ENCODE measurements at regions not wholly inside any gene's neighbourhood (a gene's known extent, or its start where the extent isn't known, plus 50 kb on each side); places are given as distances from the start of the nearest gene placed in this dataset.

DNA sequence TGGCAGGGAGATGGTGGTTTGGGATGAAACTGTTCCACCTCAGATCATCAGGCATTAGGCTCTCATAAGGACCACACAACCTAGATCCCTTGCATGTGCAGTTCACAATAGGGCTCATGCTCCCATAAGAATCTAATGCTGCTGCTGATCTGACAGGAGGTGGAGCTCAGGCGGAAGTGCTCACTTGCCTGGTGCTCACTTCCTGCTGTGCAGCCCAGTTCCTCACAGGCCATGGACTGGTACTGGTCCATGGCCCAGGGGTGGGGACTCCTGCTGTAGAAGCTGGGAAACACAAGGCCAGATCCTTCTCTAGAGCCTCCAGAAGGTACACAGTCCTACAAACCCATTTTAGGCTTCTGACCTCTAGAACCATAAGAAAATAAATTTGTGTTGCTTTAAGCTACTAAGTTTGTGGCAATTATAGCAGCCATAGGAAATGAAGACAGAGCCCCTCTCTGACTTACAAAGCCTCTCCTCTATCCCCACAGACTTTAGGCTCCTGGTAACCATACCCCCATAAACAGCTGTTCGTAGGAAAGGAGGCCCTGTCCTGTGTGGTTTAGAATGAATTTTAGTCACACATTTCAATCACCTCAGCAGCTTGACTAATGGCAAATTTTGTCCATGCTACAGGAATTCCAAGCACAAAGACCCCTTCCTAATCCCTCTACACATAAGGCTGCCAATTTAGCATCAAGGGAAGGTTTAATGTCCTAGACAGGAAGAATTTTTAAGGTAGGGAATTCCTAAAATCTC, 206.1 kb upstream of the PHYHIPL start:
- Histone ChIP-seq H3K4me3 (no peak overlapping the region), H3K36me3 (ENCODE audit: control insufficient read depth in 4 of 4, insufficient read depth in 4 of 4, low read length in 4 of 4) (no peaks in the 10 kb centered on the region), H3K9ac (ENCODE audit: insufficient read depth in 1 of 2, low read length in 2 of 2) (no peak overlapping the region), H3K4me1 (ENCODE audit: control insufficient read depth in 5 of 5, insufficient read depth in 5 of 5, low read length in 5 of 5) (no peaks in the 10 kb centered on the region), H3K27me3 (ENCODE audit: control insufficient read depth in 3 of 3, insufficient read depth in 3 of 3, low read length in 2 of 3) (no peaks in the 10 kb centered on the region), H3K27ac (ENCODE audit: low read depth in 1 of 2, low read length in 1 of 2) (no peak overlapping the region), H3K9me3 (ENCODE audit: control insufficient read depth in 4 of 4, insufficient read depth in 3 of 4, low read length in 3 of 4) (peaks cover 0 to 3% (median 0%) of the 10 kb centered on the region in 4 donors)
- no peak for ATAC-seq (ENCODE audit: insufficient read depth, low FRiP score)
- WGBS, 2 donors = 86 to 87% methylated on average over 2 of the region's 2 CpGs
- no peak for DNase-seq
- TF ChIP-seq, protein P1, sequence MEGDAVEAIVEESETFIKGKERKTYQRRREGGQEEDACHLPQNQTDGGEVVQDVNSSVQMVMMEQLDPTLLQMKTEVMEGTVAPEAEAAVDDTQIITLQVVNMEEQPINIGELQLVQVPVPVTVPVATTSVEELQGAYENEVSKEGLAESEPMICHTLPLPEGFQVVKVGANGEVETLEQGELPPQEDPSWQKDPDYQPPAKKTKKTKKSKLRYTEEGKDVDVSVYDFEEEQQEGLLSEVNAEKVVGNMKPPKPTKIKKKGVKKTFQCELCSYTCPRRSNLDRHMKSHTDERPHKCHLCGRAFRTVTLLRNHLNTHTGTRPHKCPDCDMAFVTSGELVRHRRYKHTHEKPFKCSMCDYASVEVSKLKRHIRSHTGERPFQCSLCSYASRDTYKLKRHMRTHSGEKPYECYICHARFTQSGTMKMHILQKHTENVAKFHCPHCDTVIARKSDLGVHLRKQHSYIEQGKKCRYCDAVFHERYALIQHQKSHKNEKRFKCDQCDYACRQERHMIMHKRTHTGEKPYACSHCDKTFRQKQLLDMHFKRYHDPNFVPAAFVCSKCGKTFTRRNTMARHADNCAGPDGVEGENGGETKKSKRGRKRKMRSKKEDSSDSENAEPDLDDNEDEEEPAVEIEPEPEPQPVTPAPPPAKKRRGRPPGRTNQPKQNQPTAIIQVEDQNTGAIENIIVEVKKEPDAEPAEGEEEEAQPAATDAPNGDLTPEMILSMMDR (IDR thresholded peaks at IDR 0.05; ENCODE audit: control extremely low read depth, extremely low read depth) = no peak

DNA sequence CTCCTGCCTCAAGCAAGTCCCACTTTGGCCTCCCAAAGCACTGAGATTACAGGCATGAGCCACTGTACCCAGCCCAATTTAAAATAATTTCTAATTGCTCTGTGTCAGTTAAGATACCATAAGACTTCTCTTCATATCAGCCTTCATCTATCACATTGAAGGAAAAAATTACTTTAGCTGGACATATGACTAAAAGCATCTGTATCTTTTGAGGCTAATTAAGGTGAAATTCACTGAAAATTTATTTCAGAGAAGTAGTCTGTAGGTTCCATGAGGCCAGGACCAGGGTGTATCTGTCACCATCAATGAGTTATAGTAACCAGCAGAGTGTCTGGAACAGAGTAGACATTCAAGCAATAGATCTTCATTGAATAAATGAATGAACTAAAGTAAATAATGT, 205.2 kb upstream of the PHYHIPL start:
- ATAC-seq (ENCODE audit: insufficient read depth, low FRiP score) (no peak), DNase-seq (no peak)
- Histone ChIP-seq H3K9ac (ENCODE audit: insufficient read depth in 1 of 2, low read length in 2 of 2) (no peak overlapping the region), H3K27me3 (ENCODE audit: control insufficient read depth in 3 of 3, insufficient read depth in 3 of 3, low read length in 2 of 3) (no peaks in the 10 kb centered on the region), H3K27ac (ENCODE audit: low read depth in 1 of 2, low read length in 1 of 2) (no peak overlapping the region), H3K4me3 (no peak overlapping the region), H3K4me1 (ENCODE audit: control insufficient read depth in 5 of 5, insufficient read depth in 5 of 5, low read length in 5 of 5) (no peaks in the 10 kb centered on the region), H3K36me3 (ENCODE audit: control insufficient read depth in 4 of 4, insufficient read depth in 4 of 4, low read length in 4 of 4) (no peaks in the 10 kb centered on the region), H3K9me3 (ENCODE audit: control insufficient read depth in 4 of 4, insufficient read depth in 3 of 4, low read length in 3 of 4) (peaks cover 0 to 3% (median 0%) of the 10 kb centered on the region in 4 donors)
- TF ChIP-seq, protein P1 (IDR thresholded peaks at IDR 0.05; ENCODE audit: control extremely low read depth, extremely low read depth) = no peak

DNA sequence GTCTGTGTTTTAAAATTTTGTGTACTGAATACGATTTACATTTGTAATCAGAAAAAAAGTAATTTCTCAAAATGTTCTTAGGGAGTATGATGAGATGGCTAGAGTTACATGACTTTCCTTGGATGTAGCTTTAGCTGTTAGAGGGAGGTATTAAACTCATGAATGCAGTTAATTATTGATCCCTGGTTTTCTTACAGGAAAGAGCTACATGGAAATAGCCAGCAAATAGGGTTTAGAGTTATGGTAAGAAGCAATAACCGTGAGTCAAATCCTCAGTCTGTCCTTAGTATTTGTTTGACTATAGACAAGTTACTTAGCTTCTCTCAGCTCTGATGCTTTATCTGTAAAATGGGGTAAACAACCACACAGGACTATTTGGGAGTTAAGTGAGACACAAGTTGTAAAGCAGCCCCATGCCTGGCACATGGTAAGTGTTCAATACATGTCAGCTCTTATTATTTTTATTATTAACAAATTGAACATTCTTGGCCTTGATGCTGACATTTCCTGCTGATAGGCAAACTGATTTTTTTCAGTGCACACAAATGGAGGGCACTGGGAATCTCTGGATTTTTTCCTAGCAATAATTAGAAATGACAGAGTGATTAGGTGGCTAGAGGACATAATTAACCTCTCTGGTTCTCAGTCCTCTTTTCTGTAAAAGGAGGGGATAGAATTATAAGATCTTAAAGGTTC, 204.5 kb upstream of the PHYHIPL start:
- H3K4me3 ChIP-seq = no peak overlapping the region
- no peak overlapping the region for H3K27ac ChIP-seq (ENCODE audit: low read depth in 1 of 2, low read length in 1 of 2)
- no peaks in the 10 kb centered on the region for H3K36me3 ChIP-seq (ENCODE audit: control insufficient read depth in 4 of 4, insufficient read depth in 4 of 4, low read length in 4 of 4)
- H3K27me3 ChIP-seq (ENCODE audit: control insufficient read depth in 3 of 3, insufficient read depth in 3 of 3, low read length in 2 of 3) = no peaks in the 10 kb centered on the region
- H3K9ac ChIP-seq (ENCODE audit: insufficient read depth in 1 of 2, low read length in 2 of 2) = no peak overlapping the region
- DNase-seq (no peak), ATAC-seq (ENCODE audit: insufficient read depth, low FRiP score) (no peak)
- WGBS, 2 donors = 67 to 82% methylated on average over 2 of the region's 2 CpGs
- TF ChIP-seq, protein P1 (IDR thresholded peaks at IDR 0.05; ENCODE audit: control extremely low read depth, extremely low read depth) = no peak
- peaks cover 0 to 3% (median 0%) of the 10 kb centered on the region in 4 donors for H3K9me3 ChIP-seq (ENCODE audit: control insufficient read depth in 4 of 4, insufficient read depth in 3 of 4, low read length in 3 of 4)
- H3K4me1 ChIP-seq (ENCODE audit: control insufficient read depth in 5 of 5, insufficient read depth in 5 of 5, low read length in 5 of 5) = no peaks in the 10 kb centered on the region

Data from lung (tissue), 11 donors.